ENCODE measurements at regions not wholly inside any gene's neighbourhood (a gene's known extent, or its start where the extent isn't known, plus 50 kb on each side); places are given as distances from the start of the nearest gene placed in this dataset.

DNA sequence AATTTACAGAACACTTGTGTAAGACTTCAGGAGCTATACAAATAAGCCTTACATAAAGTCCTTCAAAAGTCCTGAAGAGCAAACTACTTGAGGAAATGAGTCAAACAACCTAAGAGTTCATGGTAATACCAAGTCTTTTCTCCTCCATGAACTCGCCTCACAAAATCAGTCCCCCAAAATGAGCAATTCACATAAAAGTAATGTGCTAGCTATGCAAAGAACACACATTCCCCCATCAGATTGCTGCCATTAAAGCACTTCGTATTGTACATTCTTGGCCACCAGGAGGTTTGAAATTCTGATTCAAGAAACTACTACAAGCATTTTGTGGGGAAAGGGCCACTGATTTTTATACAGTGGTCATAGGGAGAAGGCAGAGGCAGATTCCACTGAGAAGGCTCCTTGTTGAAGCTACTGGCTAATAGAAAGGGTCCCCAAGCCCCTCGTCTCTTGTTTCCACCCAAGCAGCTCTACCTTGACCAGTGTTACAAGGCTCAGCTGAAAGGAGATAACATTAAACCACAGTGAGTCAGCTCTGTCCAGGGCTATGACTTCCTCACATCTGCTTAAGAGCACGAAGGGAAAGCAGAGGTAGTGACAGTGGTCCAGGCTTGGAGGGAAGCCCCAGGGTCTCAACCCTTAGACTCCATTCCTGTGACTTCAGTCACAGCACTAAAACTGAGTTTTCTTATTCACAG lies 115.2 kb upstream of the CDK1 start (continued):
- TF ChIP-seq, protein P1, sequence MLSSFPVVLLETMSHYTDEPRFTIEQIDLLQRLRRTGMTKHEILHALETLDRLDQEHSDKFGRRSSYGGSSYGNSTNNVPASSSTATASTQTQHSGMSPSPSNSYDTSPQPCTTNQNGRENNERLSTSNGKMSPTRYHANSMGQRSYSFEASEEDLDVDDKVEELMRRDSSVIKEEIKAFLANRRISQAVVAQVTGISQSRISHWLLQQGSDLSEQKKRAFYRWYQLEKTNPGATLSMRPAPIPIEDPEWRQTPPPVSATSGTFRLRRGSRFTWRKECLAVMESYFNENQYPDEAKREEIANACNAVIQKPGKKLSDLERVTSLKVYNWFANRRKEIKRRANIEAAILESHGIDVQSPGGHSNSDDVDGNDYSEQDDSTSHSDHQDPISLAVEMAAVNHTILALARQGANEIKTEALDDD (IDR thresholded peaks at IDR 0.05): peak; percentile 37; the same call in 1 of the 2 replicates
- TF ChIP-seq SMARCE1 (IDR thresholded peaks at IDR 0.05): peak; percentile 89
- peak in 1 of 2 experiments; percentile 24; a peak in 1 of 4 replicates for TF ChIP-seq RCOR1 (IDR thresholded peaks at IDR 0.05; ENCODE audit: borderline replicate concordance in 1 of 2, low read depth in 2 of 2, low read length in 2 of 2)
- no peak for TF ChIP-seq MEF2D (tag; conservative IDR thresholded peaks at IDR 0.05; ENCODE audit: low read depth)
- TF ChIP-seq TRIM24 (IDR thresholded peaks at IDR 0.05): 0 out of 4 replicates have a peak, but pooled peaks have one; percentile 36 to 51
- no peak for TF ChIP-seq POLR2H (tag; IDR thresholded peaks at IDR 0.05; ENCODE audit: low read depth)
- no peak for TF ChIP-seq CBX3 (IDR thresholded peaks at IDR 0.05; ENCODE audit: borderline replicate concordance in 1 of 2, low read length in 2 of 2)
- no peak for TF ChIP-seq ZNF174 (CRISPR knock-in tag; IDR thresholded peaks at IDR 0.05)
- no peak for TF ChIP-seq ZNF165 (CRISPR knock-in tag; IDR thresholded peaks at IDR 0.05; ENCODE audit: borderline replicate concordance)
- TF ChIP-seq, protein P2, sequence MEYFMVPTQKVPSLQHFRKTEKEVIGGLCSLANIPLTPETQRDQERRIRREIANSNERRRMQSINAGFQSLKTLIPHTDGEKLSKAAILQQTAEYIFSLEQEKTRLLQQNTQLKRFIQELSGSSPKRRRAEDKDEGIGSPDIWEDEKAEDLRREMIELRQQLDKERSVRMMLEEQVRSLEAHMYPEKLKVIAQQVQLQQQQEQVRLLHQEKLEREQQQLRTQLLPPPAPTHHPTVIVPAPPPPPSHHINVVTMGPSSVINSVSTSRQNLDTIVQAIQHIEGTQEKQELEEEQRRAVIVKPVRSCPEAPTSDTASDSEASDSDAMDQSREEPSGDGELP (CRISPR knock-in tag; IDR thresholded peaks at IDR 0.05; ENCODE audit: borderline replicate concordance): peak; percentile 73
- TF ChIP-seq CTCF (IDR thresholded peaks at IDR 0.05 in 2 of 3, conservative IDR thresholded peaks at IDR 0.05 in 1 of 3; ENCODE audit: insufficient read depth in 2 of 3, low read depth in 1 of 3, low read length in 3 of 3): peak in 2 of 3 experiments; percentile 6 to 39; a peak in 2 of 6 replicates
- TF ChIP-seq CBX5 (IDR thresholded peaks at IDR 0.05; ENCODE audit: borderline replicate concordance, low read depth): no peak
- no peak for TF ChIP-seq ZNF695 (CRISPR knock-in tag; IDR thresholded peaks at IDR 0.05)
- TF ChIP-seq ESRRA (IDR thresholded peaks at IDR 0.05; ENCODE audit: borderline replicate concordance, low read depth): peak; percentile 63; the same call in 1 of the 2 replicates
- TF ChIP-seq GATAD2B (IDR thresholded peaks at IDR 0.05; ENCODE audit: borderline replicate concordance): 0 out of 2 replicates have a peak, but pooled peaks have one; percentile 19
- TF ChIP-seq SMARCA4 (IDR thresholded peaks at IDR 0.05): peak; percentile 89
- peak; percentile 83 for TF ChIP-seq C11orf30 (IDR thresholded peaks at IDR 0.05; ENCODE audit: low read depth)
- 0 out of 2 replicates have a peak, but pooled peaks have one; percentile 33 for TF ChIP-seq ZEB2 (IDR thresholded peaks at IDR 0.05)
- no peak for TF ChIP-seq ZNF146 (CRISPR knock-in tag; IDR thresholded peaks at IDR 0.05; ENCODE audit: unreplicated experiment)
